GM12878 (cell line): ENCODE measurements at regions not wholly inside any gene's neighbourhood (a gene's known extent, or its start where the extent isn't known, plus 50 kb on each side); places are given as distances from the start of the nearest gene placed in this dataset.

Experiments
- ATAC-seq: fragments of 200-7000 bp; cut with Tn5 transposase; 3 replicates; pipeline ENCODE4 v1.9.1; 2020; ENCODE audit warnings: mild to moderate bottlenecking, moderate library complexity
- BruUV-seq: library from RNA; stranded (reverse); fragments of 400-500 nt; replicated peaks from 2 replicates; lab custom pipeline; 2021; lab: Mats Ljungman, UMichigan
- CTCF ChIA-PET: fragments of 300-600 bp; sonication (Branson Sonifier 250); formaldehyde crosslinking; extraction: SDS; loops from one replicate; lab custom pipeline; 2021; ENCODE audit warnings: inconsistent platforms; lab: Yijun Ruan, JAX
- POLR2A ChIA-PET: fragments of 350-600 bp; formaldehyde crosslinking; extraction: SDS; loops from one replicate; lab custom pipeline; 2021; ENCODE audit warnings: inconsistent platforms; lab: Charles Lee
- RAD21 ChIA-PET: fragments of 300-600 bp; sonication (Branson Sonifier 250); formaldehyde crosslinking; loops from one replicate; lab custom pipeline; 2023; ENCODE audit warnings: antibody characterized with exemption; ENCODE audit not compliant: unreplicated experiment; lab: Charles Lee
- SMC1A ChIA-PET: fragments of 300-600 bp; sonication (Branson Sonifier 250); formaldehyde crosslinking; loops from one replicate; lab custom pipeline; 2023; ENCODE audit not compliant: unreplicated experiment, uncharacterized antibody; lab: Charles Lee
- DNase-seq: peaks from one replicate; pipeline ENCODE4 v3.0.0-alpha.2; 2011; ENCODE audit warnings: low read depth, low spot score
- FAIRE-seq: peaks from 3 replicates; lab custom pipeline; 2011; peaks lifted over from hg19 to GRCh38; lab: Jason Lieb, UNC
- H2AFZ ChIP-seq: 2 replicates; pipeline ENCODE4 v1.6.0; 2011; ENCODE audit warnings: low read depth, low read length, control low read depth; ENCODE audit not compliant: control insufficient read depth
- H3K27ac ChIP-seq: 2 replicates; pipeline ENCODE4 v1.5.1; 2011; ENCODE audit warnings: control low read depth; ENCODE audit not compliant: control insufficient read depth, insufficient read depth
- H3K27me3 ChIP-seq, 2 experiments: replicated peaks in 1 of 2; 2 replicates each; pipeline versions ENCODE4 v1.6.0 to v1.6.1; 2011; ENCODE audit warnings: low read length in 1 of 2; ENCODE audit not compliant: control insufficient read depth in 2 of 2, insufficient read depth in 2 of 2
- H3K36me3 ChIP-seq, 2 experiments: 2 replicates each; pipeline ENCODE4 v1.5.1; 2011; ENCODE audit warnings: low read length in 1 of 2; ENCODE audit not compliant: control insufficient read depth in 2 of 2, insufficient read depth in 2 of 2
- H3K4me1 ChIP-seq: 2 replicates; pipeline ENCODE4 v1.6.1; 2011; ENCODE audit warnings: mild to moderate bottlenecking, low read length, moderate library complexity, mixed read lengths; ENCODE audit not compliant: control insufficient read depth, insufficient read depth
- H3K4me2 ChIP-seq: 2 replicates; pipeline ENCODE4 v1.6.0; 2011; ENCODE audit warnings: control low read depth; ENCODE audit not compliant: control insufficient read depth, insufficient read depth
- H3K4me3 ChIP-seq: fragments of 200-600 bp; sonication (generic); 2 replicates; pipeline ENCODE4 v1.5.1; 2016
- H3K79me2 ChIP-seq: 2 replicates; pipeline ENCODE4 v1.6.0; 2011; ENCODE audit warnings: low read length; ENCODE audit not compliant: control insufficient read depth, insufficient read depth
- H3K9ac ChIP-seq: 2 replicates; pipeline ENCODE4 v1.8.0; 2011; ENCODE audit warnings: low read length, control low read depth, mixed read lengths; ENCODE audit not compliant: control insufficient read depth, insufficient read depth
- H3K9me3 ChIP-seq: replicated peaks from 3 replicates; pipeline ENCODE4 v1.5.1; 2011; ENCODE audit warnings: mild to moderate bottlenecking, low read length; ENCODE audit not compliant: control insufficient read depth, insufficient read depth
- H4K20me1 ChIP-seq: 2 replicates; pipeline ENCODE4 v1.6.0; 2011; ENCODE audit not compliant: control insufficient read depth, insufficient read depth
- HDGF ChIP-seq: fragments of 450-650 bp; IDR thresholded peaks from 2 replicates; pipeline ENCODE4 v1.6.1; 2016; ENCODE audit warnings: antibody characterized with exemption
- IKZF1 ChIP-seq: fragments of 450-650 bp; conservative IDR thresholded peaks from 2 replicates; pipeline ENCODE4 v1.6.1; 2017; ENCODE audit warnings: antibody characterized with exemption, mild to moderate bottlenecking
- PAX8 ChIP-seq: fragments of 450-650 bp; IDR thresholded peaks from 2 replicates; pipeline ENCODE4 v1.6.1; 2017; ENCODE audit warnings: mild to moderate bottlenecking, moderate library complexity
- PRDM15 ChIP-seq: fragments of 450-650 bp; formaldehyde crosslinking; IDR thresholded peaks from 2 replicates; pipeline ENCODE4 v1.4.0; 2020; ENCODE audit warnings: mild to moderate bottlenecking, moderate library complexity
- SKIL ChIP-seq: fragments of 450-650 bp; IDR thresholded peaks from 2 replicates; pipeline ENCODE4 v1.6.1; 2017; ENCODE audit warnings: mild to moderate bottlenecking, low read depth, inconsistent platforms; ENCODE audit not compliant: poor library complexity, severe bottlenecking
- ZBED1 ChIP-seq: IDR thresholded peaks from 2 replicates; pipeline ENCODE4 v1.6.1; 2016; ENCODE audit warnings: borderline replicate concordance
- ZNF592 ChIP-seq: fragments of 450-650 bp; IDR thresholded peaks from 2 replicates; pipeline ENCODE4 v1.6.1; 2017; ENCODE audit warnings: mild to moderate bottlenecking, moderate library complexity
- WGBS: methylation state at CpG from one replicate; pipeline ENCODE4 v1.1.6; 2016; ENCODE audit warnings: low lambda C conversion rate; ENCODE audit not compliant: insufficient replicate concordance, insufficient coverage; ENCODE audit errors: missing lambda C conversion rate; 5-methylcytosine and 5-hydroxymethylcytosine counted together
- in situ Hi-C: fragments of 300-500 bp; cut with MboI; formaldehyde crosslinking; loops from 9 replicates; pipeline ENCODE4 v1.14.3; 2018; ENCODE audit warnings: mixed read lengths
- intact Hi-C: fragments of 100-400 bp; cut with micrococcal nuclease; formaldehyde crosslinking; loops from one replicate; pipeline ENCODE4 v1.14.2; 2022; ENCODE audit not compliant: unreplicated experiment
- TF ChIP-seq, protein P1 (sequence below): fragments of 450-650 bp; IDR thresholded peaks from 2 replicates; pipeline ENCODE4 v1.6.1; 2017; ENCODE audit warnings: mild to moderate bottlenecking
- TF ChIP-seq, protein P2 (sequence below): IDR thresholded peaks from 2 replicates; pipeline ENCODE4 v1.6.1; 2012; ENCODE audit warnings: low read length, inconsistent platforms

GRCh38 chr6:119547024-119547423, 197.5 kb upstream of the MAN1A1 start:
- no peak for ATAC-seq
- in situ Hi-C loops: no loop called here
- H3K36me3 ChIP-seq: no peaks in the 10 kb centered on the region
- FAIRE-seq: no peak
- ChIA-PET RAD21 (no interaction called here), POLR2A (no interaction called here), CTCF (no interaction called here), SMC1A (interaction anchor here (1.2 kb wide), 1 partner anchor 13 kb away, joined by 3 read pairs; no protein-coding TSS in a partner anchor)
- BruUV-seq: no TSS peak
- intact Hi-C loops: no loop called here
- no peaks in the 10 kb centered on the region for H3K9me3 ChIP-seq
- WGBS: 21% methylated on average over 3 of the region's 3 CpGs
- no peak overlapping the region for H2AFZ ChIP-seq
- H3K79me2 ChIP-seq: no peaks in the 10 kb centered on the region
- no peak overlapping the region for H3K9ac ChIP-seq
- no peaks in the 10 kb centered on the region for H4K20me1 ChIP-seq
- no peak for DNase-seq
- H3K4me3 ChIP-seq: no peak overlapping the region
- no peaks in the 10 kb centered on the region for H3K4me1 ChIP-seq
- no peaks in the 10 kb centered on the region for H3K27me3 ChIP-seq
- H3K27ac ChIP-seq: no peak overlapping the region
- no peak overlapping the region for H3K4me2 ChIP-seq
- TF ChIP-seq PRDM15 (CRISPR knock-in tag): no peak
- TF ChIP-seq, protein P1, sequence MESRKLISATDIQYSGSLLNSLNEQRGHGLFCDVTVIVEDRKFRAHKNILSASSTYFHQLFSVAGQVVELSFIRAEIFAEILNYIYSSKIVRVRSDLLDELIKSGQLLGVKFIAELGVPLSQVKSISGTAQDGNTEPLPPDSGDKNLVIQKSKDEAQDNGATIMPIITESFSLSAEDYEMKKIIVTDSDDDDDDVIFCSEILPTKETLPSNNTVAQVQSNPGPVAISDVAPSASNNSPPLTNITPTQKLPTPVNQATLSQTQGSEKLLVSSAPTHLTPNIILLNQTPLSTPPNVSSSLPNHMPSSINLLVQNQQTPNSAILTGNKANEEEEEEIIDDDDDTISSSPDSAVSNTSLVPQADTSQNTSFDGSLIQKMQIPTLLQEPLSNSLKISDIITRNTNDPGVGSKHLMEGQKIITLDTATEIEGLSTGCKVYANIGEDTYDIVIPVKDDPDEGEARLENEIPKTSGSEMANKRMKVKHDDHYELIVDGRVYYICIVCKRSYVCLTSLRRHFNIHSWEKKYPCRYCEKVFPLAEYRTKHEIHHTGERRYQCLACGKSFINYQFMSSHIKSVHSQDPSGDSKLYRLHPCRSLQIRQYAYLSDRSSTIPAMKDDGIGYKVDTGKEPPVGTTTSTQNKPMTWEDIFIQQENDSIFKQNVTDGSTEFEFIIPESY: no peak
- TF ChIP-seq, protein P2, sequence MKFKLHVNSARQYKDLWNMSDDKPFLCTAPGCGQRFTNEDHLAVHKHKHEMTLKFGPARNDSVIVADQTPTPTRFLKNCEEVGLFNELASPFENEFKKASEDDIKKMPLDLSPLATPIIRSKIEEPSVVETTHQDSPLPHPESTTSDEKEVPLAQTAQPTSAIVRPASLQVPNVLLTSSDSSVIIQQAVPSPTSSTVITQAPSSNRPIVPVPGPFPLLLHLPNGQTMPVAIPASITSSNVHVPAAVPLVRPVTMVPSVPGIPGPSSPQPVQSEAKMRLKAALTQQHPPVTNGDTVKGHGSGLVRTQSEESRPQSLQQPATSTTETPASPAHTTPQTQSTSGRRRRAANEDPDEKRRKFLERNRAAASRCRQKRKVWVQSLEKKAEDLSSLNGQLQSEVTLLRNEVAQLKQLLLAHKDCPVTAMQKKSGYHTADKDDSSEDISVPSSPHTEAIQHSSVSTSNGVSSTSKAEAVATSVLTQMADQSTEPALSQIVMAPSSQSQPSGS: no peak
- no peak for TF ChIP-seq SKIL
- TF ChIP-seq PAX8: no peak
- no peak for TF ChIP-seq ZBED1
- TF ChIP-seq HDGF: no peak
- TF ChIP-seq IKZF1: no peak
- no peak for TF ChIP-seq ZNF592
